Neural crest cell (in vitro differentiated cells): ENCODE measurements at regions not wholly inside any gene's neighbourhood (a gene's known extent, or its start where the extent isn't known, plus 50 kb on each side); places are given as distances from the start of the nearest gene placed in this dataset.

ENCODE experiments used
- DNase-seq: peaks from one replicate; pipeline ENCODE4 v3.0.0; 2021; ENCODE audit warnings: low read depth, mixed read lengths, low spot score
- H3K27ac Mint-ChIP-seq: one replicate; pipeline ENCODE4 v1.8.0; 2021; ENCODE audit warnings: mild to moderate bottlenecking, mixed read lengths; ENCODE audit not compliant: unreplicated experiment
- H3K27me3 Mint-ChIP-seq: 2 replicates; pipeline ENCODE4 v1.8.0; 2021; ENCODE audit warnings: low read depth, mild to moderate bottlenecking, mixed read lengths
- H3K36me3 Mint-ChIP-seq: 2 replicates; pipeline ENCODE4 v1.8.0; 2021; ENCODE audit warnings: low read depth, mild to moderate bottlenecking, mixed read lengths
- H3K4me1 Mint-ChIP-seq: 2 replicates; pipeline ENCODE4 v1.8.0; 2021; ENCODE audit warnings: mixed read lengths
- H3K4me3 Mint-ChIP-seq: one replicate; pipeline ENCODE4 v1.8.0; 2021; ENCODE audit warnings: mild to moderate bottlenecking, mixed read lengths
- H3K9me3 Mint-ChIP-seq: 2 replicates; pipeline ENCODE4 v1.8.0; 2021; ENCODE audit warnings: mixed read lengths
- TF ChIP-seq, protein P1 (sequence below): fragments of 200-600 bp; sonication (generic); conservative IDR thresholded peaks from 2 replicates; pipeline ENCODE4 v1.5.0; 2021; ENCODE audit warnings: antibody characterized with exemption, mild to moderate bottlenecking

DNA sequence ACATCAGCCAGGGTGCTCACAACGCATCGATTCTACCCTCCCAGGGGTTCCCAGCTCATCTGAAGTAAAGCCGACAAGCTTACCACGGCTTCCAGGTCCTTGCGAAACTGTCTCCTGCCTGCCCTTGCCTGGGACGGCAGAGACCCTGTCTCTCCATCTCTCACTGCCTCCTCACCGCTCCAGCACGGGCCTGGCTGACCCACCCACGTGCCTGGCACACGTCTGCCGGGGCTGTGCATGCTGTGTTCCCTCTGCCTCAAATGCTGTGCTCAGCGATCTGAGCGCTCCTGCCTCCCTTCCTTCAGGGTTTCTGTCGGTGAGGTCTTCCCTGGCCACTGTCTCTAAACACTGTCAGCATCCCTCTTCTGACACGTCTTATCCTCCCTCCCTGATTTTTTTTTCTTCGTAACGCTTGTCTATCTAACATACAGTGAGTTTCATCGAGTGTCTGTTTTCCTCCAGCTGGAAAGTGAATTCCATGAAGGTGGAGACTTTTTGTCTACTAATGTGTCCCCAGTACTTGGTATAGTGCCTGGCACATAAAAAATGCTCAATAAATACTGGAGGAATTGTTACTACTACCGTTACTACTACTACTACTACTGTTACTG is 208.4 kb downstream of the IRF8 start:
- no peak for DNase-seq
- no peak overlapping the region for H3K27ac Mint-ChIP-seq
- no peaks in the 10 kb centered on the region for H3K9me3 Mint-ChIP-seq

DNA sequence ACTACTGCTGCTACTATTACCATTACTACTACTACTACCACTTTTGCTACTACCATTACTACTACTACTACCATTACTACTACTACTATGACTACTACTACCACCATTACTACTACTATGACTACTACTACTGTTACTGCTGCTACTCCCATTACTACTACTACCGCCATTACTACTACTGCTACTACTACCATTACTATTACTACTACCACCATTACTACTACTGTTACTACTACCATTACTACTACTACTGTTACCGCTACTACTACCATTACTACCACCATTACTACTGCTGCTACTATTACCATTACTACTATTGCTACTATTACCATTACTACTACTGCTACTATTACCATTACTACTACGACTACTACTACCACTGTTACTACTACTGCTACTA is 209.1 kb downstream of the IRF8 start:
- no peaks in the 10 kb centered on the region for H3K9me3 Mint-ChIP-seq
- TF ChIP-seq, protein P1, sequence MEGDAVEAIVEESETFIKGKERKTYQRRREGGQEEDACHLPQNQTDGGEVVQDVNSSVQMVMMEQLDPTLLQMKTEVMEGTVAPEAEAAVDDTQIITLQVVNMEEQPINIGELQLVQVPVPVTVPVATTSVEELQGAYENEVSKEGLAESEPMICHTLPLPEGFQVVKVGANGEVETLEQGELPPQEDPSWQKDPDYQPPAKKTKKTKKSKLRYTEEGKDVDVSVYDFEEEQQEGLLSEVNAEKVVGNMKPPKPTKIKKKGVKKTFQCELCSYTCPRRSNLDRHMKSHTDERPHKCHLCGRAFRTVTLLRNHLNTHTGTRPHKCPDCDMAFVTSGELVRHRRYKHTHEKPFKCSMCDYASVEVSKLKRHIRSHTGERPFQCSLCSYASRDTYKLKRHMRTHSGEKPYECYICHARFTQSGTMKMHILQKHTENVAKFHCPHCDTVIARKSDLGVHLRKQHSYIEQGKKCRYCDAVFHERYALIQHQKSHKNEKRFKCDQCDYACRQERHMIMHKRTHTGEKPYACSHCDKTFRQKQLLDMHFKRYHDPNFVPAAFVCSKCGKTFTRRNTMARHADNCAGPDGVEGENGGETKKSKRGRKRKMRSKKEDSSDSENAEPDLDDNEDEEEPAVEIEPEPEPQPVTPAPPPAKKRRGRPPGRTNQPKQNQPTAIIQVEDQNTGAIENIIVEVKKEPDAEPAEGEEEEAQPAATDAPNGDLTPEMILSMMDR: no peak
- H3K4me3 Mint-ChIP-seq: no peak overlapping the region
- no peak for DNase-seq
- H3K36me3 Mint-ChIP-seq: no peaks in the 10 kb centered on the region
- no peaks in the 10 kb centered on the region for H3K4me1 Mint-ChIP-seq
- no peak overlapping the region for H3K27ac Mint-ChIP-seq
- H3K27me3 Mint-ChIP-seq: peaks cover 8% of the 10 kb centered on the region

More for the DNA sequence above, 208.4 kb downstream of the IRF8 start:
- H3K36me3 Mint-ChIP-seq: no peaks in the 10 kb centered on the region
- TF ChIP-seq, protein P1: no peak
- H3K27me3 Mint-ChIP-seq: peaks cover 5% of the 10 kb centered on the region
- H3K4me3 Mint-ChIP-seq: no peak overlapping the region
- no peaks in the 10 kb centered on the region for H3K4me1 Mint-ChIP-seq

DNA sequence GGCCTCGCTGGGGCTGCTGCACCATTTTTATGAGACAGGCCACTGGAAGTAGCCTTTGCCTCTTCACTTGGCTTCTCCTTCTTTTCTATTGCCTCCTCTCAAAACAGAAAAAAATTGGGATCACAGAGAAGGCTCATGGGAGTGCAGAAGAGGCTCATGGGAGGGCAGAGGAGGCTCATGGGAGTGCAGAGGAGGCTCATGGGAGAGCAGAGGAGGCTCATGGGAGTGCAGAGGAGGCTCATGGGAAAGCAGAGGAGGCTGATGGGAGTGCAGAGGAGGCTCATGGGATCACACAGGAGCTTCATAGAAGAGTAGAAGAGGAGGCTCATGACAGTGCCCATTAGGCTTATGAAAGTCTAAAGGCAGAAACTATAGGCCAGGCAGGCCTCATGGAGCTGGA is 211.2 kb downstream of the IRF8 start:
- H3K27me3 Mint-ChIP-seq: peaks cover 7% of the 10 kb centered on the region
- TF ChIP-seq, protein P1: no peak
- no peak overlapping the region for H3K4me3 Mint-ChIP-seq
- no peaks in the 10 kb centered on the region for H3K9me3 Mint-ChIP-seq
- no peak overlapping the region for H3K27ac Mint-ChIP-seq
- H3K36me3 Mint-ChIP-seq: no peaks in the 10 kb centered on the region
- no peaks in the 10 kb centered on the region for H3K4me1 Mint-ChIP-seq
- DNase-seq: no peak

DNA sequence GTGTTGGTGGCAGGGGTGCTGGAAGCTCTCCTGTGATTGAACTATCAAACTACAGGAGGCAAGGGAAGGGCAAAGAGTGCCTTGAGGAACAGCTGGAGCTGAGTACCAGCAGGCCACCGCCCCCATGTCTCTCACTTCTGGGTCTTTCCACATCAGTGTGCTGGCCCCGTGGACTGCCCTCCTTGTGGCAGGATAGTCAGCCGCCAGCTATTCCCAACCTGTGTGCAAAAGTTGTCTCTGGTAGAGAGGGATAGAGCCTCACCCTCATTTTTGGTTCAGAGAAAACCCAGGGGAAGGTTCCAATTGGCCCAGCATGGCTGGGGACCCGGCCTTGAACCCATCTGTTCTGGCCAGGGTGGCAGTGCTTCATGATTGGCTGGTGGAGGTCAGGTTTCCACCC is 211.8 kb downstream of the IRF8 start:
- Mint-ChIP-seq H3K4me1 (no peaks in the 10 kb centered on the region), H3K27ac (no peak overlapping the region), H3K4me3 (no peak overlapping the region), H3K9me3 (no peaks in the 10 kb centered on the region), H3K27me3 (peaks cover 7% of the 10 kb centered on the region), H3K36me3 (no peaks in the 10 kb centered on the region)
- DNase-seq: no peak
- TF ChIP-seq, protein P1: no peak

DNA sequence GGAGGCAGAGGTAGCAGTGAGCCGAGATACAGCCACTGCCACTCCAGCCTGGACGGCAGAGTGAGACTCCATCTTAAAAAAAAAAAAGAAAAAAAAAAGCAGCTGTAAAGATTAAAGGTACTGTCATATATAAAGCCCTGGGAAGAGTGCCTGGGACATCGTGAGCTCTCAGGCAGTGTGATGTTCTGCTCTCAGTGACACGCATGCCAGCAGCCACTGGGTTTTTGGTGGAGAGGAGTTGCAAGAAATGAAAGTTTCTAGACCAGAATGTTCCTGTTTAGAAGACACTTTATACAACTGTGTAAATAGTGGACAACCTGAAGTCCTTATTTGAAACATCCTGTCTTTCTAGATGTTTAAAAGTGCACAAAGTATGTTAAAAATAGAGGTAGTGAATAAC is 213.2 kb downstream of the IRF8 start:
- Mint-ChIP-seq H3K36me3 (no peaks in the 10 kb centered on the region), H3K4me3 (no peak overlapping the region), H3K9me3 (no peaks in the 10 kb centered on the region), H3K4me1 (no peaks in the 10 kb centered on the region), H3K27ac (no peak overlapping the region), H3K27me3 (peaks cover 7% of the 10 kb centered on the region)
- TF ChIP-seq, protein P1: no peak
- DNase-seq: no peak

DNA sequence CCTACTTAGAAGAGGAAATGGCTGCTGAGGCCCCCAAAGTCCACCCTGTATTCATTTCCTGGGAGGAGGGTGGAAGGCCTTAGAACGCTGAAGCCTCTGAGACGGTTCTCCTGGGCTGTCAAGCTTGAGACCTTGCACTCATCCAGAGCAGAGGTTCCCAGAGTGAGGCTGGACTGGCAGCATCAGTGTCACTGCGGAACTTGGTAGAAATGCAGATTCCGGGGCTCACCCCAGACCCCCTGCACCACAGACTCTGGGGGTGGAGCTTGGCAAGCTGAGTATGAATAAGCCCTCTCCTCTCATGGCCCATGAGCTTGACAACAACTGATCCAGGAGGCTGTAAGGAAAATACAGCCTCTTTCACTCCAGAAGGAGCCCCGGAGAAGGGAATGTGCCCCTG is 218.3 kb downstream of the IRF8 start:
- H3K27me3 Mint-ChIP-seq: peaks cover 47% of the 10 kb centered on the region
- no peaks in the 10 kb centered on the region for H3K9me3 Mint-ChIP-seq
- DNase-seq: no peak
- H3K4me1 Mint-ChIP-seq: peaks cover 4% of the 10 kb centered on the region
- H3K27ac Mint-ChIP-seq: no peak overlapping the region
- TF ChIP-seq, protein P1: no peak
- no peak overlapping the region for H3K4me3 Mint-ChIP-seq
- no peaks in the 10 kb centered on the region for H3K36me3 Mint-ChIP-seq
